CD4-positive, alpha-beta T cell treated with Interleukin-6 at 100 ng/mL for 8 hours (primary cell): ENCODE measurements at regions not wholly inside any gene's neighbourhood (a gene's known extent, or its start where the extent isn't known, plus 50 kb on each side); places are given as distances from the start of the nearest gene placed in this dataset.
"Not testable (repeated sequence)": the region's sequence is repeated elsewhere in the genome, so short reads cannot be mapped to it uniquely, and the experiment has no call there.

ENCODE experiments used
- DNase-seq: peaks from one replicate; pipeline ENCODE4 v3.0.0-alpha.2; 2020; ENCODE audit warnings: mixed read lengths, low spot score

DNA sequence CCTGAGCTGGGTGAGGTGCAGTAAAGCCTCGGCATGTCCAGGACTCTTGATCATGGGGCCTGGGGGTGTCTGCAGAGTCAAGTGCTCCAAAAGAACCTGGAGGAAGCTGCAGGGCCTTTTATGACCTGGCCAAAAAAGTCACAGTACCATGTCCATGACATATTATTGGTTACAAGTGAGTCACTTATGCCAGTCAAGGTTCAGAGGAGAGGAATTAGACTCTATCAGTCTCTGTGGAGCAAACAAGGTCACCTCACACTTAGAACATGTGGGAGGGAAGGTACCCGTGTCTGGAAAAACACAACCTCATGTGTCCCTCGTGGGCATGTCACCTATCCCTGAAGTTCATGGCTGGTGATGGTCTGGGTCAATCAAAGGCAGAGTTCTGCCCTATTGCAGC, 465.7 kb downstream of the FBXO15 start:
- no peak for DNase-seq

DNA sequence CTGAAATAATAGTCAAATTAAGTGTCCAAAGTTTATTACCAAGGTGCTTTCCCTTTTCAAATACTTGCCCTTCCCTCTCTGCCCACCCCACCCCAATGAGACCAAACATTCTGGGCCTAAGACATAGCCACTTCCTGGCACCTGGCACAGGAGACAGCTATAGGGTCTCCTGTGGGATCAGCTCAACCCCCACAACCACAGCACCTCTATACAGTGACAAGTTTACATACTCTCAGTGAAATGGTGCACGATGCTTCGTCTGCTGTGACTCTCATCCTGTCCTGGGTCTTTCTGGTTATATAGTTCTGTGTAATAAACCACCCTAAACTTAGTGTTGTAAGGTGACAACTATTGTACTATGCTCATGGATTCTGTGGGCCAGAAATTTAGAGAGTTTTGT, 466.2 kb downstream of the FBXO15 start:
- DNase-seq, result no peak

DNA sequence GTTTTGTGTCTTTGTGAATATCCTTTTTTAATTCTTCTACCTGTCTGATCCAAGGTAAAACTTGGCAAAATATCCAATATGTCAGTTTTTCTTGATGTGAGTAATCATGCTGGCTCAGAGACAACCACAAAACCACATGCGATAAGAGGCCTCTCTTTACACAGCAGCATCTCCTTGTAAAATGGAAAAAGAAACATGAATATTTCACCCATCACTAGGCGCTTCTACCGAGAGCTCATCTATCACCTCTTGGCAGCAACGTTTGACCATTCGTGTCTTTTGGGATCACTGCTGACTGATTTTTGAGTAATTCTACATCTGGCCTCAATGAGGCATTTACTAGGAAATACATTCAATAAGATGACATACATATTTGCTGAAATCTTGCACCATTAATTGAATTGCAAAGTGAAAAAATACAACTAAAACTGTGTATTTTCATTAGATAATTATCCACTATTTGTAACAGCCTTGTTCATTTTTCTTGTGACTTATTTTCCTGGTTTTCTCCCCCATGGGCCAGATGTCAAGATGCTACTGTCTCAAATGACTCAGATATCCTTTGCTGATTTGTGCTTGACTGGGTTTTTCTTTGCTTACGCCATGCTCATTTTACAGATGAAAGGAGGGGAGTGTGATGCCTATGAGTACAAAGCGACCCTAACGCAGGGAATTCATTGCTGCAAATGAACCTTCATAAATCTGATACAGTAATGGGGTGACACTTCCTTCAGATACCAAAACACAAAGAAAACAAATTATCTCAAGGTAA, 467.5 kb downstream of the FBXO15 start:
- no peak for DNase-seq

DNA sequence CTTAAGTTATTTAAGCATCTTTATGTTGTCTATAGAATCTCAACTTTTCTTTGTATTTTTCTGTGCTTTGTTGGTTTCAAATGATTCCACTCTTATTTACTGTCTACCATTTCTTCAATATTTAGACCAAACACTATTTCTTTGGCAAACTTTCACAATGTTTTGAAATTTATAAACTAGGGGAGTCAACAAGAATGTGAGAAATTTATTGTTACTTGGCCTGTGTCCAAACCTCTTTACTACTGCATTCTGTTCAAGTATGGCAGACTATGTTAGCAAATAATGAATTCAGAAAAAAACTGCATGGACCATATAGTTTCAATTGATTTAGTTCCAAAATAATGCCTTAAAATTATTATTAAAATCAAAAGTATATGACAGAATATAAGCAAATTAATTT, 470.2 kb downstream of the FBXO15 start:
- no peak for DNase-seq

DNA sequence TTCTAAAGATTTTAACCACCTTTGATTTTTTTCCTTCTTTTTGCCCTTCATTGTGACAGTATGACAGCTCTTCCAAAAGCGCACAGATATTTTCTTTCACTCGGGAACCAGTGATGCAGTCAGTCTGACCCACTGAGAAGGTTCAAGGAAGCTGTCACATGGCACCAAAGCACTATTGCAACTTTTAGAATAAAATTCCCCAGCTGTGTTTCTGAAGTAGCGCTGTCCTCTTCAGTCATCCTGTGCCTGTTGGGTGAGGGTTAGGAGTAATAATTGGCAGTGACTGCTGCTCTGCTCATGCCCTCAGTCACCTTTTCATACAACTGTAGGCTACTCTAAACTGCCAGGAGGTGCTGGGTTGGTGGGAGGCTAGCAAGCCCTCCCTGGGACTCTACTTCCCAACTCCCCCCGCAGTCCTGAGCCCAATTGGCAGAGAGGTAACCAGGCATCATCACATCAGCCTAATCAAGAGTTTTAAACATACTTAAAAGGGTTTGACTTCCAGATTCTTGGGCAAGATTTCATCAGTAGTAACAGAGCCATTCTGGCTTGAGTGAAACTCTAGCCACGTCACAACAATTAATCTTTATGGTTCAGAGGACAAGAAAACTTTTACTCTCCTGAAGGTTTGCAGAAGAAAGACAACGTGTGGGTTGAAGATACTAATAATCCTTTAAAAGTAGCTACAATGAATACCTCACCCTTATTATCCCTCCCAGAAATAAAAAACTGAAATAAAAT, 473.3 kb downstream of the FBXO15 start:
- no peak for DNase-seq

DNA sequence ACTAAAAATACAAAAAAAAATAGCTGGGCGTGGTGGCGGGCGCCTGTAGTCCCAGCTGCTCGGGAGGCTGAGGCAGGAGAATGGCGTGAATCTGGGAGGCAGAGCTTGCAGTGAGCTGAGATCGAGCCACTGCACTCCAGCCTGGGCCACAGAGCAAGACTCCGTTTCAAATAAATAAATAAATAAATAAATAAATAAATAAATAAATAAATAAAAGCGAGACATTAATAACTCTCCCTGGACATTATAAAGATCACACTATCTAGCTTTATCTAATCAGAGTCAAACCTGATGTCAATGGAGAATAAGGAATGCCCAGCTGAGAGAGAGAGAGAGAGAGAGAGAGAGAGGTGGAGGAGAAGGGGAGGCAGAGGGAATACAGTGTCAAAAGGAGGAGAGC, 476.2 kb downstream of the FBXO15 start:
- DNase-seq, result not testable (repeated sequence)

DNA sequence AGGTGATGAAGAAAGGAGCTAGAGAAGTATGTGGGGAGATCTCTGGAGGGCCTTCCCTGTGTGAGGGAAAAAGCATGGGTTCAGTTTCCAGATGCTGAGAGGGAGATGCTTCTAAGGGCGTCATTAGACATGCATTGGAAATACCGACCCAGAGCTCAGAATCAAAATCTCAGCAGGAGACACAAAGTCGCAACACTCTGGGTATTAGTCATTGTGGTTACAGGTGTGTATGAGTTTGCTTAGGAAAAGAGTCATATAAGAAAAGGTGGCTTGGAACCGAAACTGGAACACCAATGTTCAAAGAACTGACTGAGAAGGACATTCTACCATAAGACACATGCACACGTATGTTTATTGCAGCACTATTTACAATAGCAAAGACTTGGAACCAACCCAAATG, 477.1 kb downstream of the FBXO15 start:
- no peak for DNase-seq

DNA sequence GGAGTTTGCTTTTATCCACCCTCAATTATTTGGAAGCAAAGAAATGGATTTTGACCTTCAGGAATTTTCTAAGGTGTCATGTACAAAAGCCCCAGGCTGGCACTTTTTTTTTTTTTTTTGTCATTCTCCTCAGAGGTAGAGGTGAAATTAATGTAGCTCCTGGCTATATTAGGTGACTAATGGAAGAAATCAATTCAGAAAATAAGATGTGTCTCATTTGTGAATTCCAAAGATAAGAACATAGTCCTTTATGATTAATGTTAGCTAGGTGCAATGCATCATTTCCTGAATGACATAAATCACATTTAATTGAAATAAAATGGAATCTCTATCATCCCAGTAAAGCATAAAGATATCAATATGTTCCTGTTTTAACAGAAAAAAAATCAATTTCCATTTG, 477.6 kb downstream of the FBXO15 start:
- DNase-seq, result no peak

DNA sequence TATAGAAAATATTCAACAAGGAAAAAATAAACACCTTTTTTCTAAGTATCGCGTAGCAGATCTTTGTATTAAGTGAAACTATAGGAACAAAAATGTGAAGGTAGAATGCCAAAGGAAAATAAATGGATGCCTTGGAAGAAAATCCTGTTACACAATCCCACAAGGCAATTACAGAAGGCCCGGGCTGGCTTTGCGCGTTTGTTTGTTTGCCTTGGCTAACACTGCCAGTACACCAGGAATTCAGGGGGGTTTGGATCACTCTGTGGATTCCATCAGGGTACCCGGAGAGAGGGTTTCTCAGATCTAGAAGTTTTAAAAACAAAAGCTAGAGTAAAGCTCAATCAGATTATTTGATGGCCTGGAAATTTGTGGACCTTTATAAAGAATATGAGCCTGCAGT, 478.3 kb downstream of the FBXO15 start:
- no peak for DNase-seq

DNA sequence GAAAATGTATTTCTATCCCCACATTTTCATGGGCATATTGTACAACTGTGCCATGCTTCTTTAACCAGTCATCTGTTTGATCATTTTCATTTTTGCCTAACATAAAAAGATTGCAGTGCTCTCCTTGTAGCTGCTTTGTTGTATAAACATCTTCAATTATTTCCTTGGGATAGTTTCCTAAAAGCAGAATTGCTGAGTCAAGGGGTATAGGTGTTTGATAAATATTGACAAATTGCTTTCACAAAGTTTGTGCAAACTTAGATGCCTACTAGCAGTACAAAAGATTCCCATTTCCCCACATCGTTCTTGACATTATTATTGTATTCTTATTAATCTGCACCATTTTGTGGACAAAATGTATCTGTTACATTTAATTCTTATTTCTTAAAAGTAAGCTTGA, 479.6 kb downstream of the FBXO15 start:
- no peak for DNase-seq

DNA sequence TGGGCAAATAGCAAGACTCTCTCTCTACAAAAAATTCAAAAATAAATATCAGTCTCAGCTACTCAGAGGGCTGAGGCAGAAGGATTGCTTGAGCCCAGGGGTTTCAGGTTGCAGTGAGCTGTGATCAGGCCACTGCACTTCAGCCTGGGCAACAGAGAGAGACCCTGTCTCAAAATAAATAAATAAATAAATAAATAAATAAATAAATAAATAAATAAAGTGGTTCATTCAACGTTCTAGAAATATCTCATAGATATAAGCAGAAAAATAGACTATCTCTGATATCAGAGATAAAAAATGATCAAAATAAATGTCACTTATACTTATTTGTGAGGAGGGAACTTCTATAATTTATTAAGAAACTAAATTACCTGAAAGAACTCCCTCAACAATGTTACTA, 480.9 kb downstream of the FBXO15 start:
- DNase-seq, result no peak

DNA sequence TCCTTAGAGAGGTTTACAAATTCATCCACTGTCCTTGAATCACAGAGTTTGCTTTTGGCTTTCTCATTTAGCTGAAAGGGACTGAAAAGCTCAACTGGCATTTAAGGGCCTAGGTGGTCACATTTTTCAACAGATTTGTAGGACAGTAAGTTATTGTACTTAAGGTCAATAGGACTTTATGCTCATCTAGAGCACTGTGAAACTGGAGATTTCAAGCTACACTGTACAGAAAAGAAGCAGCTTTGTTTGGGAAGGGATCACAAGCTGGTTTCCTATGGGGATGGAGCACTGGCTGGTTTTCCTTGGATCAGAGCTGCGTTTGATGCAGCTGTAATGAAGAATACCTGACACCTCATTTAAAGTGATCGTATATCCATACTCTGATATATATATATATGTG, 482.7 kb downstream of the FBXO15 start:
- DNase-seq, result no peak

DNA sequence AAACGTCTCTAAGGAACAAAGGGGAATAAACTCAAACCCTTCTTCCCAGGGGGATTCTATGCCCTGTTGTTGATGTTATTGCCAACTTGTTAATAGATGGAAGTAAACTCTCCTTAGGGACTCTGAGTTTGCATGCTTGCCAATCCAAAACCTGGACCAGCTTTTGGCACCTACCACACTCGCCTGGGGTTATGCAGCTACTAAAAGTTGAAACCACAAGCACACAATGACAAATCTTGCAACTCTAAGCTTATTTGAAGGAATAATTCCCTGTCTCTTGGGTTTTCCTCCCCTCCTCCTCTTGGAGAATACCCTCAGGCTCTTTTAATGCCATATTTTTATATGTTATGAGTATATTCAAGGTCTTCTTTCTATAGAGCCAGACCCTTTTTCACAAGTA, 484.1 kb downstream of the FBXO15 start:
- no peak for DNase-seq

DNA sequence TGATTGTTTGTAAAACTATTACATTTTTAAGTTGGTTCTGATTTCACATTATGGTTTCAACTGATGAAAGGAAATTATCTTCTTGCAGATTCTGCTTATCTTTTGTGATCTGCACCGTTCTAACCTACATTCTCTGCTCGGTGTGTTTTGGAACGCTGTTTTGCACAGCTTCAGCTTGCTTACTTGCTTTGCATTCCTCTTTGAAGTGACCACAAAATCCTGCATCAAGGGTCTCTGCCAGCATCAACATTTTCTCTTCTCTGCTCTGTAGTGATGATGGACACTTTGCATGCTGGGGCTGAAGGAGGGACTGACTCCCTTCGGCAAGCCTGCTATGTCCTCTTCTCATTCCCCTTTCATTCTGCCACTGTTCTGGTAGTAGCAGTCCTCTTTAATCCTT, 485.2 kb downstream of the FBXO15 start:
- no peak for DNase-seq

DNA sequence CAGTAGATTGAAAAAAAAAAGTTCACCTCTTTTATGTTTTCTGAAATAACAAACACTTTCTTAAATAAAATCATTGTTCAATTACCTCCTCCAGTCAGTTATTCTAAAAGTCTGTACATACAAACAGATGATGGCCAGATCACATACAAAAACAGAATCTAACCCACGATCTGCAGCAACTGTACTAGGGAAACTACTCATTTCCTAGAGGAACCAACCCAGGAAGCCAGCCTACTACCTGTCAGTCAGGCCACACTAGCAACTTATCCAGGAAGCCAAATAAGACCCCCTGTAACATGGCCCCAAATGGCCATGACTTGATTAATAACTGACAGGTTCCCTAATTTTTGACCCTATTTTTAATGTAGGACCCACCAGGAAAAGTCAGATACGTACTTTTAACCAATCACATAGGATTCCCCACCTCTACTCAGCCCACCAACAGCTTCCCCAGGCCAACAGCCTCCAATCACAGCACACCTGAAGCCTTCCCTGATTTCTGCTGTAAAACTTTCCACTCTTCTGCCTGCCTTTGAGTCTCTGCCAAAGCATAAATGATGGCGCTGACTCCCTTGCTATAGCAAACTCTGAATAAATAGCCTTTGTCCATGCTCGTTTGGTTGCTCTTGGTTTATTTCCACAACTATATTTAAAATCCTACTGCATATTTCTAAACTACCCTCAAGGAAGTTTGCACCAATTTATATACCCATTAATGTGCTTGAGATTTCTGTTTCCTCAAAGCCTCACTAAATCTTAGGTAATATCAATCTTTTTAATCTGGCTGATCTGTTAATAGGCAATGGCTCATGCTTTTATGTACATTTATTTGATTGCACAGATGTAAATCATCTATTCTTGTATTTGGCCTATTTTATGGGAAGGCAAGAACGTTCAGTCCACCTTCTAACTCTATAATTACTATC, 486.4 kb downstream of the FBXO15 start:
- DNase-seq, result no peak

DNA sequence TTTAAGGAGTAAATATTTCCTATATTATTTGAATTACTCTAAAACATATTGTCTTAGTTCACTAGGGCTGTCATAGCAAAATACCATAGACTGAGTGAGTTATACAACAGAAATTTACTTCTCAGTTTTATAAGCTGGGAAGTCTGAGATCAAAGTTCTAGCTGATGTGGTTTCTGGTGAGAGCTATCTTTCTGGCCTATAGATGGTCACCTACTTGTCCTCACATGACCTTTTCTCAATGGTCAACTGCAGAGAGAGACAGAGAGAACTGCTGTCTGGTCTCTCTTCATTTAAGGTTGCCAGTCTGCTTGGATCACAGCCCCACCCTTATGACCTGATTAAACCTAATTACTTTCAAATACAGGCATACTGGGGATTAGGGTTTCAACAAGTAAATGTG, 490.9 kb downstream of the FBXO15 start:
- DNase-seq, result no peak

DNA sequence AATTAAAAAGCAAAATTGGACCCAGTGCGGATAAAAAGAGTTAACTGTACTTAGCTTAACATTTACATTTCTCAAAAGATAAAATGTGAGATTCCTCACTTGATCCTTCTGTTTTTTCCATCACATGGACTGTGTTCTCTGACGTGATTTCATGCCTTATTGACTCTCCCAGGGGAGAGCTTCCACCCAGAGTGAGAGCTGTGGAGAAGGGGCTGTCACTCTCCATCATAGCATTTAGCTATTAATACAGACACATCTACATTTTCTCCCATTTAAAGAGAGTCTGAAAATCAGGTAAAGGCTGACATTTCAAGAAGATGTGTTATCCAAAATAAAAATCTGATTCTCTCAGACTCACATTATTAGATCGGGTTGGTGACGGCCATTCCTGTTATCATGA, 493.8 kb downstream of the FBXO15 start:
- no peak for DNase-seq

DNA sequence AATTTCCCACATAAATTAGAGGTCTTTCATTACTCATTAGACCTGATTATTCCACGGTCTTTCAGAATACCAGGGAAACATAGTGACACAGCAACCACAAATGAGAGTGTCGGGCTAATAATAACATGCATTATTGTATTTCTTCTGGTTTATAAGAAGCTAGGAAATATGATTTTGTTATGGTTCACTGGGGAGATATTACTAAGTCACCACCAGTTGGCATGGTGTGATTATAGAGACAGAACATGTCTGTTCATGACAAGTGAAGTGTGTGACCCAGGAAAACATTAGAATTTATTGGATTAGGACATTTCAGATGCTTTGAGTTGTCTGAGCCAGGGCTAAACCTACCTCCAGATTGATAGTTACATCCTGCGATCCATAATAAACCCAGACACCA, 494.4 kb downstream of the FBXO15 start:
- DNase-seq, result no peak

DNA sequence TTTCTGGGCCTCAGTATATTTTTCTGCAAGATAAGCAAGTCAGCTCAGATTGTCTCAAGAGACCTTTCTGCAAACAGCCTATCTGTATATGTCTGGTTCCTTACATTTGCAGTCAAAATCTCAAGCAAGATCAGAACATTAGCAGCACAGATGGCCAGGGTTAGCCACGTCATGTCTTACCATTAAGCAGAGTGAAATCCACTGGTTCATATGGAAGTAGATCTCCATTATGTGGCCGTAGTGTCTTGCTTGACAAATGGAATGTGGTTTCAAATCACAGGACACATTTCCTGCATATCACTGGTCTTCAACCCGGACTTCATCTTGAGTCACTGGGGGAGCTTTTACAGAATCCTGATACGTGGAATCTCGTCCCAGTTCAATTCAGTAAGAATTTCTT, 500.2 kb downstream of the FBXO15 start:
- DNase-seq, result no peak

DNA sequence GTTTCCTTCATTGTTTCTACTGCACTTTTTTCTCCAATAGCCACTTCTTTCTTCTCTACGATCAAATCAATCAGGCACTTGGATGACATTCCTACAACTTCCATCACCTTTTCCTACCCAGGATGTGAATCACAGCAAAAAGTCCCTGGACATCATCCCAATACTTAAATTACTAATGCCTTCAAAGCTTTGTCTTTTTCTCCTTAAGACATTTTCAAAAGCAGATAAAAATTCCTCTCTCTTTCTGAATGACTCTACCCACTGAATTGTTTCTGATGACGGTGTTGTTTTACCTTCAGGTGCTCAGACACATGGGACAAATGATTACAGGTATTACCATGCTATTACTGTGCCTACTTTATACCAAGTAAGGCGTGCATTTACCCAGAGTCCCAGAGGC, 500.9 kb downstream of the FBXO15 start:
- DNase-seq, result no peak

DNA sequence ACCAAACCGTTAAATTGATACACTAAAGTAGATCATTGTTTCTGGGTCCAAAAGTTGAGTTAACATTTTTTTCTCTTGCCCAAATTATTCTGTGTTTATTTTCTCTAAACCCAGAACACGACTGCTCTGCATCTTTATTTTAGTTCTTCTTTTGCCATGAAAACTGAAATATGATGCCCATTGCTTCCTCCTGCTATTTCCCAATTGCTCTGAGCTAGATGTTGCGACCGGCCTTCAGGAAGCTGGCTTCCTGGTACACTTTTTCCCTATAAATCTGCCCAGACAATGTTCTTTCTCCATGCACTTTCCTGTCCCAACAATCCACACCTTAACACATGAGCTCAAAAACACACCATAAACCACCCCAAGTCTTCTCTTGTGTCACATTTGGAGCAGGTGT, 501.4 kb downstream of the FBXO15 start:
- no peak for DNase-seq

DNA sequence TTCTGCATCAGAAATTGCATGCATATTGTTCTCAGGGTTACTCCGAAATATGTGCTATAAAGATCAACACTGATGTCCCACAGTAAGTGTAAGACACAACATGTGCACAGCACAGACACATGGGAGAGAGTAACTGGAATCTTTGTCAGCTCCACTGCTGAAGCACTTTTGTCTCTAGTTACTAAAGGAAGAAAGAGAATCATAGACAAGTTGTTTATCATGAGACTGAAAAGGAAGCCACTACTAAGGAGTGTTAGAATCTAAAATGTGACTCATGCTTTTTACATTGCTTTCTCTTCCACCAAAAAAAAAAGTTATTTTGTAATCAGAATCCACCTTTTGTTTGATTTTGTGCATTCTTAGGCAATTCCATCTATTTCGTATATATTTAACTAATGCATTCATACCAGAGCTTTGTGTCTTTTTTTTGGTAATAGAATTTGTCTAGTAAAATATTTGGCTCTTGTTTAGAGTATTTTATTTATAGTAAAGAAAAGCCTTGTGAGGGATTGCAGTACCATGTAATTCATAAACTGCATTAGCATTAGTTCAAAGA, 502.4 kb downstream of the FBXO15 start:
- no peak for DNase-seq
